Suprapubic skin (tissue), 4 donors: ENCODE measurements at regions not wholly inside any gene's neighbourhood (a gene's known extent, or its start where the extent isn't known, plus 50 kb on each side); places are given as distances from the start of the nearest gene placed in this dataset.

Source experiments
- DNase-seq, 2 donors: peaks; one replicate each; pipeline ENCODE4 v3.0.0-alpha.2; 2019; ENCODE audit warnings: low spot score in 2 of 2
- H3K27ac ChIP-seq: fragments of 200-600 bp; sonication (generic); one replicate; pipeline ENCODE4 v1.5.1; 2019
- H3K27me3 ChIP-seq: fragments of 200-600 bp; sonication (generic); one replicate; pipeline ENCODE4 v1.5.1; 2019
- H3K36me3 ChIP-seq: fragments of 200-600 bp; sonication (generic); one replicate; pipeline ENCODE4 v1.5.1; 2019
- H3K4me1 ChIP-seq: fragments of 200-600 bp; sonication (generic); one replicate; pipeline ENCODE4 v1.5.1; 2019
- H3K4me3 ChIP-seq: fragments of 200-600 bp; sonication (generic); one replicate; pipeline ENCODE4 v1.5.1; 2019; ENCODE audit warnings: mild to moderate bottlenecking
- H3K9me3 ChIP-seq: fragments of 200-600 bp; sonication (generic); one replicate; pipeline ENCODE4 v1.5.1; 2019
- EP300 ChIP-seq: sonication (generic); formaldehyde crosslinking; IDR thresholded peaks from one replicate; pipeline ENCODE4 v1.6.1; 2017; ENCODE audit warnings: antibody characterized with exemption
- POLR2A ChIP-seq, 2 donors: fragments of 450-650 bp; IDR thresholded peaks; one replicate each; pipeline ENCODE4 v1.6.1; 2017; ENCODE audit warnings: antibody characterized with exemption in 2 of 2, mild to moderate bottlenecking in 2 of 2, moderate library complexity in 2 of 2
- POLR2AphosphoS5 ChIP-seq, 3 donors: sonication (generic); formaldehyde crosslinking; IDR thresholded peaks; one replicate each; pipeline ENCODE4 v1.6.1; 2017; ENCODE audit warnings: antibody characterized with exemption in 3 of 3
- WGBS: methylation state at CpG from one replicate; pipeline ENCODE4 v1.1.5; 2018; 5-methylcytosine and 5-hydroxymethylcytosine counted together
- TF ChIP-seq, protein P1 (sequence below), 2 donors: fragments of 200-600 bp in 1 of 2; fragments of 450-650 bp in 1 of 2; sonication (generic) in 1 of 2; IDR thresholded peaks; one replicate each; pipeline ENCODE4 v1.5.1; 2016 to 2019; ENCODE audit warnings: antibody characterized with exemption in 2 of 2, mild to moderate bottlenecking in 1 of 2, moderate library complexity in 1 of 2

DNA sequence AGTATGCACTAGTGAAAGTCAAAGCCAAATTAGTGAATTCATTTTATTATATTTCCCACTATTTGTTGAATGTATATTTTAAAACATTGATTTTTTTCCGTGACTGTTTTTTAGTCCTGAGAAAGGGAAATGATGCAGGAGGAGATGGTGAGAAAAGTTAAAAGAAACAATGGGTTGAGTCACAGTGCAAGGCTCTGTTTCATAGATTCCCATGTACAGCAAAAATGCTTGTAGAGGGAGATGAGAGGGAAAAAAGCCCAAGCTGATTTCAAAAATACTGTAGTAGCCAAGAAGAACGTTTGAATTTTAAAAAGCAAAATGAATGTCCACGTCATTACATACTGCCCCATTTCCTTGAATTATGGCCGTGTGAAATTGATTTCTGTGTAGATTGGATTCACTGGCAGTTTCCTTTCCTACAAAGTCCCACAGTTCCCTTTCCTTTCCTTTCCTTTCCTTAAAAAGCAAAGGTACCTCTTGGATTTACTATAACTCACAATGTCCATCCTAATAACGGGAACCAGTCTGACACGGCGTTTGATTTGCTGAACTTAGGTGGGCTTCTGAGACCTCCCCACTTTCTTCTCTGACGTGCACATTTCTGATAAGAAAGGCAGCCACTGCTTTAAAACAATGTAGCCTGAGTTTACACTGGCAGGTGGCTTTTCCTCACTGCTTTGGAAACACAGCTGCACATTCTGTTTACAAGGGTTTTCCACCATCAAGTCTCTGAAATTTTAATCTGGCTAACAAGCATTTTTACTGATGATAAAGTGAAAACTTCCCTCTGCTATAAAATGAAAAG lies 63.7 kb downstream of the SPCS3 start:
- Histone ChIP-seq H3K36me3 (no peaks in the 10 kb centered on the region), H3K27ac (no peak overlapping the region), H3K27me3 (no peaks in the 10 kb centered on the region), H3K9me3 (no peaks in the 10 kb centered on the region), H3K4me1 (no peaks in the 10 kb centered on the region), H3K4me3 (no peak overlapping the region)
- TF ChIP-seq POLR2AphosphoS5 (IDR thresholded peaks at IDR 0.05), result no peak
- no peak for TF ChIP-seq POLR2A (IDR thresholded peaks at IDR 0.05)
- no peak for TF ChIP-seq EP300
- TF ChIP-seq, protein P1, sequence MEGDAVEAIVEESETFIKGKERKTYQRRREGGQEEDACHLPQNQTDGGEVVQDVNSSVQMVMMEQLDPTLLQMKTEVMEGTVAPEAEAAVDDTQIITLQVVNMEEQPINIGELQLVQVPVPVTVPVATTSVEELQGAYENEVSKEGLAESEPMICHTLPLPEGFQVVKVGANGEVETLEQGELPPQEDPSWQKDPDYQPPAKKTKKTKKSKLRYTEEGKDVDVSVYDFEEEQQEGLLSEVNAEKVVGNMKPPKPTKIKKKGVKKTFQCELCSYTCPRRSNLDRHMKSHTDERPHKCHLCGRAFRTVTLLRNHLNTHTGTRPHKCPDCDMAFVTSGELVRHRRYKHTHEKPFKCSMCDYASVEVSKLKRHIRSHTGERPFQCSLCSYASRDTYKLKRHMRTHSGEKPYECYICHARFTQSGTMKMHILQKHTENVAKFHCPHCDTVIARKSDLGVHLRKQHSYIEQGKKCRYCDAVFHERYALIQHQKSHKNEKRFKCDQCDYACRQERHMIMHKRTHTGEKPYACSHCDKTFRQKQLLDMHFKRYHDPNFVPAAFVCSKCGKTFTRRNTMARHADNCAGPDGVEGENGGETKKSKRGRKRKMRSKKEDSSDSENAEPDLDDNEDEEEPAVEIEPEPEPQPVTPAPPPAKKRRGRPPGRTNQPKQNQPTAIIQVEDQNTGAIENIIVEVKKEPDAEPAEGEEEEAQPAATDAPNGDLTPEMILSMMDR (IDR thresholded peaks at IDR 0.05), result no peak
- 56% methylated on average over 8 of the region's 8 CpGs for WGBS
- no peak for DNase-seq

DNA sequence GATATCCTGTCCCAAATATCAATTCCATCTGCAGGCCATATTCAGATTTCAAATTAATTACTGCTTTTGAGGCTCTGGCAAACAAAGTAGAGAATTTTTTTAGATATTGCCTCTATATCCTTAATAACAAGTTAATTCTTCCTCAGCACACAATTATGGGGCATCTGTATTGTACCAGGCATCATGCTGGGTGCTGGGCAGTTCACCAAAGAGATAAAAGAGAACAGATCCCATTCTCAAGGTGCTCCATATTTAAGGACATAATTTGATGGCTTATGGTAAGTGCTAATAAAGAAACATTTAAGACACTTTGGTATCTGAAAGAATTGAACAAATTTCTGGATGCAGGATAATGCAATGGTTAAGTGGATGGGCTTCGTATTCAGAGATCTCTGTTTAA lies 65.8 kb downstream of the SPCS3 start:
- H3K27ac ChIP-seq, result no peak overlapping the region
- DNase-seq, result no peak
- H3K27me3 ChIP-seq, result no peaks in the 10 kb centered on the region
- H3K4me1 ChIP-seq, result no peaks in the 10 kb centered on the region
- no peaks in the 10 kb centered on the region for H3K9me3 ChIP-seq
- H3K36me3 ChIP-seq, result no peaks in the 10 kb centered on the region
- TF ChIP-seq POLR2A (IDR thresholded peaks at IDR 0.05) (no peak), EP300 (no peak)
- WGBS, result 90% methylated on average over 1 of the region's 1 CpG
- H3K4me3 ChIP-seq, result no peak overlapping the region

DNA sequence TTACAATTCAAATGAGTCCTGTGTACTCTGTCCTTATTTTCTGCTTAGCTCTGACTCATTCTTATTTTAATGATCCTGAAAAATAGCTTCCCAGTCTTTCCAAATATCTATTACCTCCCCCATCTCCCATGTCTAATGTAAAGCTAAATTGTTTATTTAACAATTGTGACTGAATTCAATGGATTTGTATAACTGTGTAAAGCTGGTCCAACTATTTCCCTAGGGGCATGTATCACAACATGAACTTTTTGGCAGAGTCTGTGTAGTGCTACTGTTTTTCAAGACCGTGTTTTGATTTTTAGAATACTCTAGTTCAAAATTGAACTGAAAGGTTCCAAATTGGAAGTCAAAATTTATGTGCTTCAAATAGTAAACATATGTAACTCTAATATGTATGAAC lies 67.8 kb downstream of the SPCS3 start:
- no peaks in the 10 kb centered on the region for H3K27me3 ChIP-seq
- no peaks in the 10 kb centered on the region for H3K36me3 ChIP-seq
- TF ChIP-seq POLR2AphosphoS5 (IDR thresholded peaks at IDR 0.05) (no peak), POLR2A (IDR thresholded peaks at IDR 0.05) (no peak), EP300 (no peak)
- TF ChIP-seq, protein P1 (IDR thresholded peaks at IDR 0.05), result no peak
- no peaks in the 10 kb centered on the region for H3K9me3 ChIP-seq
- H3K4me3 ChIP-seq, result no peak overlapping the region
- no peak overlapping the region for H3K27ac ChIP-seq
- H3K4me1 ChIP-seq, result no peaks in the 10 kb centered on the region
- WGBS, result 17% methylated on average over 1 of the region's 1 CpG
- DNase-seq, result no peak

DNA sequence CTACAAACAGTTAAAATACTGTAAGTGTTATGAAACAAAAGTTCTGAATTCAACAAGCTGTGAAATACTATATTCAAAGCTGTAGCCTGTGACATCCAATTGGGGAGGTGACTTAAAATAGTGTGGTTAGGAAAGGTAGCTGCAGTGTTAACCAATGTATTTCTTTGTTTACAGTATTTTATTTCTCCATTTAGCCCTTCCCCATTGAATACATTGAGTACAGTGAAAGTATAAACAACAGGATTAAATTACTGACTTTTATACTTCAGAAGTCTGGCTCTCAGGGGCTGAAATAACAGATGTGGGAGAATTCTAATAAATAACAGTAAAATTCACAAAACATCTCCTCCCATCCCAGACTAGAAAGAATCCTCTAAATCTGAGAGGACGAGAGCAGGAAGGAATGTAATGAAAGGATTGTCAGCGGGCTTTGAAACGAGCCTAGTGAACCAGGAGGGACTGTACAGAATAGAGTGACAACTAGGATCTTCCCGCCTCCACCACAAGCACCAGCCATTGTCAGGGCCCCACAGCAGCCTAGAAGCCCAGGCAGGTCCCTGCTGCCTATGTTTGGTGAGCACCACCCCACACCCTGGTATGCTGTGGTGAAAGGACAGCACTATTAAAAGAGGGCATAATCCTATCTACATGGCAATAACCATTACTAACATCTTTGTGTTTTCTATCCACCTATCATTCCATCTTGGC lies 73.7 kb downstream of the SPCS3 start:
- H3K27me3 ChIP-seq, result no peaks in the 10 kb centered on the region
- no peak overlapping the region for H3K4me3 ChIP-seq
- DNase-seq, result no peak
- 40% methylated on average over 4 of the region's 4 CpGs for WGBS
- H3K9me3 ChIP-seq, result no peaks in the 10 kb centered on the region
- H3K4me1 ChIP-seq, result no peaks in the 10 kb centered on the region
- no peaks in the 10 kb centered on the region for H3K36me3 ChIP-seq
- no peak overlapping the region for H3K27ac ChIP-seq
- TF ChIP-seq EP300 (no peak), POLR2AphosphoS5 (IDR thresholded peaks at IDR 0.05) (no peak), POLR2A (IDR thresholded peaks at IDR 0.05) (no peak)
- TF ChIP-seq, protein P1 (IDR thresholded peaks at IDR 0.05), result no peak

DNA sequence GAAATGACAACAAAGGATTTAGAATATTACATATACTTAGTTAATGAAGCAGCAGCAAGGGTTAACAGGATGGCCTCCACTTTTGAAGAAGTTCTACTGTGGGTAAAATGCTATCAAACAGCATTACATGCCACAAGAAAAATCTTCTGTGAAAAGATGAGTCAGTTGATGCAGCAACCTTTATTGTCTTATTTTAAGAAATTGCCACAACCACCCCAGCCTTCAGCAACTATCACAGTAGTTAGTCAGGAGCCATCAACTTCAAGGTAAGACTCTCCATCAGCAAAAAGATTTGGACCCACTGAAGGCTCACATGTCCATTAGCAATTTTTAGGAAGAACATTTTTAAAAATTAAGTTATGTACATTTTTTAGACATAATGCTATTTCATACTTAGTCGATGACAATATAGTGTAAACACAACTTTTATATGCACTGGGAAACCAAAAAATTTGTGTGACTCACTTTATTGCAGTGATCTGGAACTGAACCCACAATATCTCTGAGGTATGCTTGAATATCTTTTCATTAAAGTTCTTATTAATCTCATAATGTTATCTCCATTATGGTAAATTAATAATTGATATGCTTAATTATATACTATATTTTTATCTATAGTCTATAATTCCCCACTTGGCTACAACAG lies 81.2 kb downstream of the SPCS3 start:
- Histone ChIP-seq H3K4me3 (no peak overlapping the region), H3K4me1 (no peaks in the 10 kb centered on the region), H3K36me3 (no peaks in the 10 kb centered on the region), H3K27me3 (no peaks in the 10 kb centered on the region), H3K27ac (no peak overlapping the region), H3K9me3 (no peaks in the 10 kb centered on the region)
- TF ChIP-seq, protein P1 (IDR thresholded peaks at IDR 0.05), result no peak
- no peak for TF ChIP-seq POLR2A (IDR thresholded peaks at IDR 0.05)
- WGBS, result 90% methylated on average over 1 of the region's 1 CpG
- DNase-seq, result no peak
